Spinal cord (tissue), 9 donors: ENCODE measurements at regions not wholly inside any gene's neighbourhood (a gene's known extent, or its start where the extent isn't known, plus 50 kb on each side); places are given as distances from the start of the nearest gene placed in this dataset.
A peak's percentile ranks its signal among the peaks of the same experiment; 100 is the strongest.
"Not testable (repeated sequence)": the region's sequence is repeated elsewhere in the genome, so short reads cannot be mapped to it uniquely, and the experiment has no call there.

Experiments used
- DNase-seq, 6 donors: peaks; one replicate each; pipeline versions ENCODE4 v3.0.0 to v3.0.0-alpha.2; 2013 to 2015; ENCODE audit warnings: low spot score in 6 of 6, low read depth in 4 of 6
- H3K27ac ChIP-seq: one replicate; pipeline ENCODE4 v1.5.1; 2013; ENCODE audit warnings: low read depth, low read length, control low read depth
- H3K27me3 ChIP-seq: one replicate; pipeline ENCODE4 v1.6.1; 2013; ENCODE audit warnings: low read length; ENCODE audit not compliant: control insufficient read depth, insufficient read depth
- H3K36me3 ChIP-seq: one replicate; pipeline ENCODE4 v1.6.1; 2013; ENCODE audit warnings: low read length; ENCODE audit not compliant: control insufficient read depth, insufficient read depth
- H3K4me1 ChIP-seq: one replicate; pipeline ENCODE4 v1.6.1; 2013; ENCODE audit warnings: low read length; ENCODE audit not compliant: control insufficient read depth, insufficient read depth
- H3K4me3 ChIP-seq: one replicate; pipeline ENCODE4 v1.5.1; 2013; ENCODE audit warnings: low read depth, low read length, control low read depth
- H3K9me3 ChIP-seq: one replicate; pipeline ENCODE4 v1.6.1; 2013; ENCODE audit warnings: low read length; ENCODE audit not compliant: control insufficient read depth, insufficient read depth
- WGBS: methylation state at CpG from one replicate; pipeline ENCODE4 v1.1.5; 2013; ENCODE audit warnings: missing lambda C conversion rate; ENCODE audit not compliant: insufficient coverage; 5-methylcytosine and 5-hydroxymethylcytosine counted together
- donor health status: healthy.

DNA sequence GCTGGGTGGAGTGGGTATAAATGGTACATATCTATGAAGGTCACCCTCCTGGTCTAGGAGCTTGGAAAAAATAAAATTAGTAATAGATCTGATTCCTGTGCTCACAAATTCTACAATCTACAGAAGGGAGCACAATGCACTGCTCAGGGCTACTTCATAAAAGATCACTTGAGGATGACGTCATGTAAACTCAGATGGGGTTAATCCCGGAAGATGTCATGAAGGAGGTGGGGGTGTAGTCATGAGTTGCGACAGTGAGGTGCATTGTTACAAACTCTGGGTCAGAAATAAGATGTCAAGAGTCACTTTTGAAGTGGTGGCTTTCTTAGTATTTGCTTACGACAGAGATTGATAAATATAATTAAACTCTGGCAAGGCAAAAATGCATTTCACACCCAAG lies 68.2 kb downstream of the LHX9 start:
- Histone ChIP-seq H3K27me3 (no peaks in the 10 kb centered on the region), H3K4me1 (no peaks in the 10 kb centered on the region), H3K27ac (no peak overlapping the region), H3K4me3 (no peak overlapping the region), H3K36me3 (no peaks in the 10 kb centered on the region), H3K9me3 (no peaks in the 10 kb centered on the region)
- 38% methylated on average over 3 of the region's 4 CpGs for WGBS
- DNase-seq: no peak

DNA sequence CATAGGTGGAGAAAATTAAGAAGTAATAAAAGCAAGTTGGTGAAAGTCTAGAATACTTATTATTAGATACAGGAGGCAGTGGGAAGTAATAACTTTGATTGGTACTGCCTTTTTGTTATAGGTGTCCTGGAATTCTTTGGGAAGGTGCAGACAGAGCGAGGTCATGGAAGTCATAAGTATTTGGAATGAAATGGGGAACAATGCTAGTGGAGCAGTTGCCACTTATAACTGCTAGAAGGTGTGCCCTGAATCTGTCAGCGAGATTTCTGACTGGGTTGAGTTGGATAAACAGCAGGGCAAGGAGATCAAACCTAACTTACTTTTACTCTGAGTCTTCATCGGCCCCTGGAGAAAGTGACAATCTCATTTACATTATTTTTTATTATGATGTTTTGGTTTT lies 69.6 kb downstream of the LHX9 start:
- DNase-seq: no peak
- Histone ChIP-seq H3K9me3 (no peaks in the 10 kb centered on the region), H3K36me3 (no peaks in the 10 kb centered on the region), H3K4me3 (no peak overlapping the region), H3K4me1 (no peaks in the 10 kb centered on the region), H3K27ac (no peak overlapping the region), H3K27me3 (no peaks in the 10 kb centered on the region)
- 100% methylated on average over 1 of the region's 3 CpGs for WGBS

- Histone ChIP-seq H3K4me3 (no peak overlapping the region), H3K36me3 (no peaks in the 10 kb centered on the region), H3K9me3 (no peaks in the 10 kb centered on the region), H3K4me1 (no peaks in the 10 kb centered on the region), H3K27me3 (no peaks in the 10 kb centered on the region), H3K27ac (no peak overlapping the region)
- WGBS: no CpG with 5 or more reads among the region's 3 CpGs
- no peak for DNase-seq
Measured at GRCh38 chr1:197987294-197987693, 70.1 kb downstream of the LHX9 start.

DNA sequence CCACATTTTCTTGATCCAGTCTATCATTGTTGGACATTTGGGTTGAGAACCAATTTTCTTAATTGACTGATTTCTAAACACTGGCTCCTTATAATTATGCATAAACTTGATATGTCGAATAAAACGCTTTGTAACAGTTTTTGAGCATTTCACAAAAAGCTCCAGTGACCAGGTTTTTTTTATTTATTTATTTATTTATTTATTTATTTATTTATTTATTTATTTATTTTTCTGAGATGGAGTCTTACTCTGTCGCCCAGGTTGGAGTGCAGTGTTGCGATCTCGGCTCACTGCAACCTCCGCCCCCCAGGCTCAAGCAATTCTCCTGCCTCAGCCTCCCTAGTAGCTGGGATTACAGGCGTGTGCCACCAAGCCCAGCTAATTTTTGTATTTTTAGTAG lies 71.4 kb downstream of the LHX9 start:
- not testable (repeated sequence) for H3K4me3 ChIP-seq, H3K4me1 ChIP-seq, DNase-seq, H3K27ac ChIP-seq, H3K9me3 ChIP-seq, H3K36me3 ChIP-seq, H3K27me3 ChIP-seq
- WGBS: no CpG with 5 or more reads among the region's 7 CpGs

GRCh38 chr1:197989058-197989457 lies 71.9 kb downstream of the LHX9 start:
- Histone ChIP-seq H3K9me3 (no peaks in the 10 kb centered on the region), H3K4me1 (no peaks in the 10 kb centered on the region), H3K36me3 (no peaks in the 10 kb centered on the region), H3K27me3 (no peaks in the 10 kb centered on the region), H3K27ac (no peak overlapping the region), H3K4me3 (no peak overlapping the region)
- no peak for DNase-seq
- 100% methylated on average over 2 of the region's 5 CpGs for WGBS

DNA sequence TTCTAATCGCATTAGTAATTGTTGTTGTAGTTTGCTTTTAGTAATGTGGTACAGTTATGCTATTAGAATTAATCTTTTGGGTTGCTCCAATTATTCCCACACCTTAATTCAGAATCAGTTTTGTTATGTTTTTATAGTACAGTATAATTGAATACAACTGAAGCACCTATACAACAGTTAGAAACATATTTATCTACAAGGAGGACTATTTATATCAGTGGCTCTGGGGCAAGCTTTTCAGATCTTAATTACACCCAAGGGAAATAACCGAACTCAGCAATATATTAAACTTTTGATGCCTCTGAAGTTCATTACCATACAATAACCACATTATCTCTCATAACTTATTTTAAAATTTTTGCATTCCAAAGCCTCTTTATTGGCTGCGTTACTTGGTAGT lies 74.4 kb downstream of the LHX9 start:
- H3K4me1 ChIP-seq: no peaks in the 10 kb centered on the region
- no peak overlapping the region for H3K27ac ChIP-seq
- WGBS: 50% methylated on average over 1 of the region's 3 CpGs
- no peaks in the 10 kb centered on the region for H3K9me3 ChIP-seq
- H3K36me3 ChIP-seq: no peaks in the 10 kb centered on the region
- no peak overlapping the region for H3K4me3 ChIP-seq
- DNase-seq: peak in 1 of 6 donors; percentile 68
- H3K27me3 ChIP-seq: no peaks in the 10 kb centered on the region

- Histone ChIP-seq H3K9me3 (no peaks in the 10 kb centered on the region), H3K4me1 (no peaks in the 10 kb centered on the region), H3K36me3 (no peaks in the 10 kb centered on the region), H3K4me3 (no peak overlapping the region), H3K27me3 (no peaks in the 10 kb centered on the region), H3K27ac (no peak overlapping the region)
- WGBS: 95% methylated on average over 7 of the region's 7 CpGs
- no peak for DNase-seq
Measured at GRCh38 chr1:197994907-197995407, 77.8 kb downstream of the LHX9 start.

DNA sequence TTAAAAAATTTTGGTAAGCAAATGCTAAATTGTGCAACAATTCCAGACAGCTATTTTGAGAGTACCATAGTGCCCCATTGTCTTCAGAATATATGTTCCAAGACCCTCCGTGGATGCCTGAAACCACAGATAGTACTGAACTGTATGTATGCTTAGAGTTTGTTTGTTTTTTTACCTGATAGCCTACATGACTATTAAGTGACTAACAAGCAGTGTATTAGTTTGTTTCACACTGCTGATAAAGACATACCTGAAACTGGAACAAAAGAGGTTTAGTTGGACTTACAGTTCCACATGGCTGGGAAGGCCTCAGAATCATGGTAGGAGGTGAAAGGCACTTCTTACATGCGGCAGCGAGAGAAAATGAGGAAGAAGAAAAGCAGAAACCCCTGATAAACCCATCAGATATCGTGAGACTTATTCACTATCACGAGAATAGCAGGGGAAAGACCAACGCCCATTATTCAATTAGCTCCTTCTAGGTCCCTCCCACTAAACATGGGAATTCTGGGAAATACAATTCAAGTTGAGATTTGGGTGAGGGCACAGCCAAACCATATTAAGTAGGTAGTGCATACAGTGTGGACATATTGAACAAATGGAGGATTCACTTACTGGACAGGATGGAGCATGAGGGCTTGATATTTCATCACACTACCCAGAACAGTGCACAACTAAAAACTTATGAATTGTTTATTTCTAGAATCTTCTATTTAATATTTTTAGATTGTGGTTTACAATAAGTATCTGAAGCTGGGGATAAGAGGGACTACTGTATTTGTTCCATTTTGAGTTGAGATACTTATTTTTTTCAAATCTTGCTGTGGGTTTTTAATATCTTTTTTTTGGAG lies 78.5 kb downstream of the LHX9 start:
- Histone ChIP-seq H3K4me1 (no peaks in the 10 kb centered on the region), H3K27ac (no peak overlapping the region), H3K27me3 (no peaks in the 10 kb centered on the region), H3K36me3 (no peaks in the 10 kb centered on the region), H3K4me3 (no peak overlapping the region), H3K9me3 (no peaks in the 10 kb centered on the region)
- WGBS: no CpG with 5 or more reads among the region's 6 CpGs
- no peak for DNase-seq

GRCh38 chr1:197996259-197996512 lies 79.0 kb downstream of the LHX9 start:
- 96% methylated on average over 3 of the region's 3 CpGs for WGBS
- not testable (repeated sequence) for H3K27me3 ChIP-seq, H3K4me3 ChIP-seq, H3K4me1 ChIP-seq, DNase-seq, H3K36me3 ChIP-seq, H3K27ac ChIP-seq, H3K9me3 ChIP-seq

DNA sequence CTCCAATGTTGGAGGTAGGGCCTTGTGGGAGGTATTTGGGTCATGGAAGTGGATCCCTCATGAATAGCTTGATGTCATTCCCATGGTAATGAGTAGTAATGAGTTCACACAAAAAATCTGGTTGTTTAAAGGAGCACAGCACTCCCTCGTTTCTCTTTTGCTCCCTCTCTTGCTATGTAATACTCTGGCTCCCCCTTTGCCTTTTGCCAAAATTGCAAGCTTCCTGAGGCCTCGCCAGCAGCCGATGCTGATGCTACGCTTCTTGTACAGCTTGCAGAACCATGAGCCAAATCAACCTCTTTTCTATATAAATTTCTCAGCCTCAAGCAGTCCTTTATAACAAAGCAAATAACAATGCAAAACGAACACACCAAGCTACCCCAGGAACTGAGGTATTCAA lies 80.9 kb downstream of the LHX9 start:
- no peak for DNase-seq
- Histone ChIP-seq H3K27me3 (no peaks in the 10 kb centered on the region), H3K4me1 (no peaks in the 10 kb centered on the region), H3K36me3 (no peaks in the 10 kb centered on the region), H3K27ac (no peak overlapping the region), H3K4me3 (no peak overlapping the region), H3K9me3 (no peaks in the 10 kb centered on the region)
- 64% methylated on average over 5 of the region's 5 CpGs for WGBS
